ENCODE measurements at regions not wholly inside any gene's neighbourhood (a gene's known extent, or its start where the extent isn't known, plus 50 kb on each side); places are given as distances from the start of the nearest gene placed in this dataset.
A peak's percentile ranks its signal among the peaks of the same experiment; 100 is the strongest.

DNA sequence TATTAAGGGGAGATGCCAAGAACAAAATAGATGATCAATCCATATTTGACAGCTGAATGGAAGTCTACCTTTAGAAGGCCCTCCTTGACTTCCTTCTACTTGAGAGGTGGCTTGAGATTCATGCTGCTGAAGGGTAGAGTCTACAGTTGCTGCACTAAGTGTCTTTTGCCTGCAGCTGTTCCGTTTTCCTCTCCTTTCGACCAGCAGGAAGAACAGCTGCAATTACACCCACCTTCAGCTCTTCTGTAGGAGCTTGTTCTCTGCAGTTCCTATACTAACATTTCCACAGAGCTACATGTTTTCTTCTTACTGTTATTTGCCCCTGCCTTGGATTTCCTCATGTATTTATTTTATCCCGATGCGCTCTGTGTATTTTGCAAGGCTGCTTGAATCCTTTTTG is 79.1 kb downstream of the ARRDC4 start:
- no peak for ATAC-seq

DNA sequence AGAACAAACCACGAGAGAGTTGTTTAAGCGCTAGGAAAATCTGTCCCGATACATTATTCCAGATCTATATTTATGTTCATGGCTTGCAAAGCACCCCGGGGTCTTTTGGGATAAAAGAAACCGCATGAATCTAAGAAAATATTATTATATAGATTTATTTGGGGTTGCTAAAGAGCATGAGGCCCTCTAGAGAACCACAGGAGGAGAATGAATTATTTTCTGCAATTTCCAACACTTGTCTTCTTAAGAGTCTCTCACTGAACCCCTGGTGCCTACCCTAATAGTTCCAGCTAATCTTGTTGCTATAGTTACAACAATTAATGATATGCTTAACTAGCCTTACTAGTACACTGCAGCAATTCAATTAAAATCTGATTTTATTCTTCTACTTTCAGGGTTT is 79.6 kb downstream of the ARRDC4 start:
- TF ChIP-seq, protein P1, sequence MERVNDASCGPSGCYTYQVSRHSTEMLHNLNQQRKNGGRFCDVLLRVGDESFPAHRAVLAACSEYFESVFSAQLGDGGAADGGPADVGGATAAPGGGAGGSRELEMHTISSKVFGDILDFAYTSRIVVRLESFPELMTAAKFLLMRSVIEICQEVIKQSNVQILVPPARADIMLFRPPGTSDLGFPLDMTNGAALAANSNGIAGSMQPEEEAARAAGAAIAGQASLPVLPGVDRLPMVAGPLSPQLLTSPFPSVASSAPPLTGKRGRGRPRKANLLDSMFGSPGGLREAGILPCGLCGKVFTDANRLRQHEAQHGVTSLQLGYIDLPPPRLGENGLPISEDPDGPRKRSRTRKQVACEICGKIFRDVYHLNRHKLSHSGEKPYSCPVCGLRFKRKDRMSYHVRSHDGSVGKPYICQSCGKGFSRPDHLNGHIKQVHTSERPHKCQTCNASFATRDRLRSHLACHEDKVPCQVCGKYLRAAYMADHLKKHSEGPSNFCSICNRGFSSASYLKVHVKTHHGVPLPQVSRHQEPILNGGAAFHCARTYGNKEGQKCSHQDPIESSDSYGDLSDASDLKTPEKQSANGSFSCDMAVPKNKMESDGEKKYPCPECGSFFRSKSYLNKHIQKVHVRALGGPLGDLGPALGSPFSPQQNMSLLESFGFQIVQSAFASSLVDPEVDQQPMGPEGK (CRISPR knock-in tag; IDR thresholded peaks at IDR 0.05; ENCODE audit: borderline replicate concordance) = no peak
- TF ChIP-seq, protein P2, sequence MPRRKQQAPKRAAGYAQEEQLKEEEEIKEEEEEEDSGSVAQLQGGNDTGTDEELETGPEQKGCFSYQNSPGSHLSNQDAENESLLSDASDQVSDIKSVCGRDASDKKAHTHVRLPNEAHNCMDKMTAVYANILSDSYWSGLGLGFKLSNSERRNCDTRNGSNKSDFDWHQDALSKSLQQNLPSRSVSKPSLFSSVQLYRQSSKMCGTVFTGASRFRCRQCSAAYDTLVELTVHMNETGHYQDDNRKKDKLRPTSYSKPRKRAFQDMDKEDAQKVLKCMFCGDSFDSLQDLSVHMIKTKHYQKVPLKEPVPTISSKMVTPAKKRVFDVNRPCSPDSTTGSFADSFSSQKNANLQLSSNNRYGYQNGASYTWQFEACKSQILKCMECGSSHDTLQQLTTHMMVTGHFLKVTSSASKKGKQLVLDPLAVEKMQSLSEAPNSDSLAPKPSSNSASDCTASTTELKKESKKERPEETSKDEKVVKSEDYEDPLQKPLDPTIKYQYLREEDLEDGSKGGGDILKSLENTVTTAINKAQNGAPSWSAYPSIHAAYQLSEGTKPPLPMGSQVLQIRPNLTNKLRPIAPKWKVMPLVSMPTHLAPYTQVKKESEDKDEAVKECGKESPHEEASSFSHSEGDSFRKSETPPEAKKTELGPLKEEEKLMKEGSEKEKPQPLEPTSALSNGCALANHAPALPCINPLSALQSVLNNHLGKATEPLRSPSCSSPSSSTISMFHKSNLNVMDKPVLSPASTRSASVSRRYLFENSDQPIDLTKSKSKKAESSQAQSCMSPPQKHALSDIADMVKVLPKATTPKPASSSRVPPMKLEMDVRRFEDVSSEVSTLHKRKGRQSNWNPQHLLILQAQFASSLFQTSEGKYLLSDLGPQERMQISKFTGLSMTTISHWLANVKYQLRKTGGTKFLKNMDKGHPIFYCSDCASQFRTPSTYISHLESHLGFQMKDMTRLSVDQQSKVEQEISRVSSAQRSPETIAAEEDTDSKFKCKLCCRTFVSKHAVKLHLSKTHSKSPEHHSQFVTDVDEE (CRISPR knock-in tag; IDR thresholded peaks at IDR 0.05) = no peak
- TF ChIP-seq ZNF70 (CRISPR knock-in tag; IDR thresholded peaks at IDR 0.05) (no peak), ARNTL (CRISPR knock-in tag; IDR thresholded peaks at IDR 0.05; ENCODE audit: borderline replicate concordance, low read depth) (no peak), ZC3H10 (CRISPR knock-in tag; IDR thresholded peaks at IDR 0.05) (no peak), ZNF8 (CRISPR knock-in tag; IDR thresholded peaks at IDR 0.05) (no peak), ESRRG (CRISPR knock-in tag; IDR thresholded peaks at IDR 0.05) (no peak), ISL1 (CRISPR knock-in tag; IDR thresholded peaks at IDR 0.05) (no peak), OSR1 (CRISPR knock-in tag; IDR thresholded peaks at IDR 0.05) (no peak), TCF4 (CRISPR knock-in tag; IDR thresholded peaks at IDR 0.05; ENCODE audit: borderline replicate concordance) (no peak), BACH2 (CRISPR knock-in tag; IDR thresholded peaks at IDR 0.05; ENCODE audit: borderline replicate concordance) (no peak), ZFP3 (CRISPR knock-in tag; IDR thresholded peaks at IDR 0.05) (no peak), GLIS3 (CRISPR knock-in tag; IDR thresholded peaks at IDR 0.05) (no peak), ZFP30 (CRISPR knock-in tag; IDR thresholded peaks at IDR 0.05) (no peak), CSDC2 (CRISPR knock-in tag; IDR thresholded peaks at IDR 0.05) (no peak)
- TF ChIP-seq, protein P3, sequence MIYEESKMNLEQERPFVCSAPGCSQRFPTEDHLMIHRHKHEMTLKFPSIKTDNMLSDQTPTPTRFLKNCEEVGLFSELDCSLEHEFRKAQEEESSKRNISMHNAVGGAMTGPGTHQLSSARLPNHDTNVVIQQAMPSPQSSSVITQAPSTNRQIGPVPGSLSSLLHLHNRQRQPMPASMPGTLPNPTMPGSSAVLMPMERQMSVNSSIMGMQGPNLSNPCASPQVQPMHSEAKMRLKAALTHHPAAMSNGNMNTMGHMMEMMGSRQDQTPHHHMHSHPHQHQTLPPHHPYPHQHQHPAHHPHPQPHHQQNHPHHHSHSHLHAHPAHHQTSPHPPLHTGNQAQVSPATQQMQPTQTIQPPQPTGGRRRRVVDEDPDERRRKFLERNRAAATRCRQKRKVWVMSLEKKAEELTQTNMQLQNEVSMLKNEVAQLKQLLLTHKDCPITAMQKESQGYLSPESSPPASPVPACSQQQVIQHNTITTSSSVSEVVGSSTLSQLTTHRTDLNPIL (CRISPR knock-in tag; IDR thresholded peaks at IDR 0.05; ENCODE audit: low read depth) = no peak
- TF ChIP-seq, protein P4, sequence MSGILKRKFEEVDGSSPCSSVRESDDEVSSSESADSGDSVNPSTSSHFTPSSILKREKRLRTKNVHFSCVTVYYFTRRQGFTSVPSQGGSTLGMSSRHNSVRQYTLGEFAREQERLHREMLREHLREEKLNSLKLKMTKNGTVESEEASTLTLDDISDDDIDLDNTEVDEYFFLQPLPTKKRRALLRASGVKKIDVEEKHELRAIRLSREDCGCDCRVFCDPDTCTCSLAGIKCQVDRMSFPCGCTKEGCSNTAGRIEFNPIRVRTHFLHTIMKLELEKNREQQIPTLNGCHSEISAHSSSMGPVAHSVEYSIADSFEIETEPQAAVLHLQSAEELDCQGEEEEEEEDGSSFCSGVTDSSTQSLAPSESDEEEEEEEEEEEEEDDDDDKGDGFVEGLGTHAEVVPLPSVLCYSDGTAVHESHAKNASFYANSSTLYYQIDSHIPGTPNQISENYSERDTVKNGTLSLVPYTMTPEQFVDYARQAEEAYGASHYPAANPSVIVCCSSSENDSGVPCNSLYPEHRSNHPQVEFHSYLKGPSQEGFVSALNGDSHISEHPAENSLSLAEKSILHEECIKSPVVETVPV (CRISPR knock-in tag; IDR thresholded peaks at IDR 0.05) = no peak
- TF ChIP-seq, protein P5, sequence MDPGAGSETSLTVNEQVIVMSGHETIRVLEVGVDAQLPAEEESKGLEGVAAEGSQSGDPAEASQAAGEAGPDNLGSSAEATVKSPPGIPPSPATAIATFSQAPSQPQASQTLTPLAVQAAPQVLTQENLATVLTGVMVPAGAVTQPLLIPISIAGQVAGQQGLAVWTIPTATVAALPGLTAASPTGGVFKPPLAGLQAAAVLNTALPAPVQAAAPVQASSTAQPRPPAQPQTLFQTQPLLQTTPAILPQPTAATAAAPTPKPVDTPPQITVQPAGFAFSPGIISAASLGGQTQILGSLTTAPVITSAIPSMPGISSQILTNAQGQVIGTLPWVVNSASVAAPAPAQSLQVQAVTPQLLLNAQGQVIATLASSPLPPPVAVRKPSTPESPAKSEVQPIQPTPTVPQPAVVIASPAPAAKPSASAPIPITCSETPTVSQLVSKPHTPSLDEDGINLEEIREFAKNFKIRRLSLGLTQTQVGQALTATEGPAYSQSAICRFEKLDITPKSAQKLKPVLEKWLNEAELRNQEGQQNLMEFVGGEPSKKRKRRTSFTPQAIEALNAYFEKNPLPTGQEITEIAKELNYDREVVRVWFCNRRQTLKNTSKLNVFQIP (CRISPR knock-in tag; IDR thresholded peaks at IDR 0.05; ENCODE audit: borderline replicate concordance, low read depth) = no peak
- no peak for ATAC-seq

More for the DNA sequence above, 79.1 kb downstream of the ARRDC4 start:
- no peak for TF ChIP-seq ZFP3 (CRISPR knock-in tag; IDR thresholded peaks at IDR 0.05)

DNA sequence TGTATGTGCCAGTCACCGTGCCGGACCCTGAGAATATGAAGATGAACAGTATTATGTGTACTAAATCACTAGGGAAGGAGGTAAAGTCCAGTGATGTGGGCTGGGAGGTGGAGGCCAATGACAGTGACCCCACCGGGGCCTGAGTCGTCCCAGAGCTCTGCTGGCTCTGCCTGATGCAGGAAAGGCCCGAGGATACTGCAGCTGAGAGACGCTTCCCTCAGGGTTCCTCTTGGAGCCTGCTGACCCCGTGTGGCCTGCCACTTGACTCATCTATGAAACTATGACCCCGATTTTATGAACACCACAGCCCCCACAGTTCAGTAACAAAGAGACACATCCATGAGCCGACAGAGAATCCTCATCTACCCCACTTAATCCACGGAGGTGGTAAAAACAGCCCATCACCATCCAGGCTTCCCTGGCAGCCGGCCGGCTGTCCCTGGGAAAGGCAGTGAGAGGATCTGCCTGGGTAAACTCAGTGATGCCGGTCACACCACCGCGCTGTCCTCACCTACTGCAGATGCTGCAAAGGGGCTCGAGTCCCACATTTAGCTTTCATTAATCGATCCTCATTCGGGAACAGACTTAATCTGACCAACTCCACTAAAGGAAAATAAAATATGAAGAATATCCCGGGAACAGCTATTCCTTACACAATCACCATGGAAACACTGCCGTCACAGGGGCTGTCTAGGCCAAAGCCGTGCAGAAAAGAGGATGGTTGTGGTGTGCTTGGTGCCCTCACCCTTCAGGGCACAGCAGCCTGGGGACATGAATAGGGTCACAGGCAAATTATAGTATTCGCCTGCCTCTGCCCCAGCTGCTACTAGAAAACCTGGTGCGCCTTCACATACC is 82.9 kb downstream of the ARRDC4 start:
- ATAC-seq = peak; percentile 34; the same call in 1 of the 3 replicates
- no peak for TF ChIP-seq SNAI2 (CRISPR knock-in tag; IDR thresholded peaks at IDR 0.05)
- no peak for TF ChIP-seq ZFP3 (CRISPR knock-in tag; IDR thresholded peaks at IDR 0.05)
- TF ChIP-seq, protein P4 (CRISPR knock-in tag; IDR thresholded peaks at IDR 0.05) = no peak
- no peak for TF ChIP-seq TCF4 (CRISPR knock-in tag; IDR thresholded peaks at IDR 0.05; ENCODE audit: borderline replicate concordance)
- TF ChIP-seq OSR1 (CRISPR knock-in tag; IDR thresholded peaks at IDR 0.05) = no peak
- TF ChIP-seq ZNF8 (CRISPR knock-in tag; IDR thresholded peaks at IDR 0.05) = no peak
- TF ChIP-seq ZC3H10 (CRISPR knock-in tag; IDR thresholded peaks at IDR 0.05) = no peak
- no peak for TF ChIP-seq BACH2 (CRISPR knock-in tag; IDR thresholded peaks at IDR 0.05; ENCODE audit: borderline replicate concordance)
- no peak for TF ChIP-seq PPARA (CRISPR knock-in tag; IDR thresholded peaks at IDR 0.05; ENCODE audit: borderline replicate concordance)
- TF ChIP-seq, protein P5 (CRISPR knock-in tag; IDR thresholded peaks at IDR 0.05; ENCODE audit: borderline replicate concordance, low read depth) = no peak
